ENCODE measurements at regions not wholly inside any gene's neighbourhood (a gene's known extent, or its start where the extent isn't known, plus 50 kb on each side); places are given as distances from the start of the nearest gene placed in this dataset.

GRCh38 chr2:238657132-238658053 is 190.5 kb upstream of the TWIST2 start:
- 33 to 48% methylated on average over 4 to 5 of the region's 12 CpGs for WGBS, 2 donors (ENCODE audit: low coverage in 1 of 2)
- ATAC-seq, result no peak
- peak overlapping the region in 1 of 4 donors; percentile 21 for H3K27ac ChIP-seq

GRCh38 chr2:238658054-238658407 is 189.9 kb upstream of the TWIST2 start:
- no peak for ATAC-seq
- Histone ChIP-seq H3K36me3 (no peaks in the 10 kb centered on the region), H3K4me1 (peaks cover 0 to 23% (median 8%) of the 10 kb centered on the region in 3 donors), H3K27ac (no peak overlapping the region), H3K27me3 (no peaks in the 10 kb centered on the region), H3K4me3 (no peak overlapping the region), H3K9me3 (peaks cover 0 to 7% (median 0%) of the 10 kb centered on the region in 3 donors)
- WGBS, 2 donors (ENCODE audit: low coverage in 1 of 2), result 83% methylated on average over 4 of the region's 7 CpGs; no CpG with 5 or more reads in 1 of the 2 donors
- TF ChIP-seq POLR2AphosphoS5 (IDR thresholded peaks at IDR 0.05) (no peak), EP300 (IDR thresholded peaks at IDR 0.05) (no peak), POLR2A (IDR thresholded peaks at IDR 0.05) (no peak)
- TF ChIP-seq, protein P1, sequence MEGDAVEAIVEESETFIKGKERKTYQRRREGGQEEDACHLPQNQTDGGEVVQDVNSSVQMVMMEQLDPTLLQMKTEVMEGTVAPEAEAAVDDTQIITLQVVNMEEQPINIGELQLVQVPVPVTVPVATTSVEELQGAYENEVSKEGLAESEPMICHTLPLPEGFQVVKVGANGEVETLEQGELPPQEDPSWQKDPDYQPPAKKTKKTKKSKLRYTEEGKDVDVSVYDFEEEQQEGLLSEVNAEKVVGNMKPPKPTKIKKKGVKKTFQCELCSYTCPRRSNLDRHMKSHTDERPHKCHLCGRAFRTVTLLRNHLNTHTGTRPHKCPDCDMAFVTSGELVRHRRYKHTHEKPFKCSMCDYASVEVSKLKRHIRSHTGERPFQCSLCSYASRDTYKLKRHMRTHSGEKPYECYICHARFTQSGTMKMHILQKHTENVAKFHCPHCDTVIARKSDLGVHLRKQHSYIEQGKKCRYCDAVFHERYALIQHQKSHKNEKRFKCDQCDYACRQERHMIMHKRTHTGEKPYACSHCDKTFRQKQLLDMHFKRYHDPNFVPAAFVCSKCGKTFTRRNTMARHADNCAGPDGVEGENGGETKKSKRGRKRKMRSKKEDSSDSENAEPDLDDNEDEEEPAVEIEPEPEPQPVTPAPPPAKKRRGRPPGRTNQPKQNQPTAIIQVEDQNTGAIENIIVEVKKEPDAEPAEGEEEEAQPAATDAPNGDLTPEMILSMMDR (IDR thresholded peaks at IDR 0.05), result no peak

More at GRCh38 chr2:238657132-238658053, 190.5 kb upstream of the TWIST2 start:
- Histone ChIP-seq H3K4me3 (no peak overlapping the region), H3K36me3 (no peaks in the 10 kb centered on the region), H3K9me3 (peaks cover 0 to 7% (median 0%) of the 10 kb centered on the region in 3 donors), H3K27me3 (no peaks in the 10 kb centered on the region), H3K4me1 (peaks cover 0 to 23% (median 8%) of the 10 kb centered on the region in 3 donors)
- TF ChIP-seq, protein P1 (IDR thresholded peaks at IDR 0.05), result no peak
- TF ChIP-seq POLR2AphosphoS5 (IDR thresholded peaks at IDR 0.05), result peak; percentile 18
- no peak for TF ChIP-seq POLR2A (IDR thresholded peaks at IDR 0.05)
- TF ChIP-seq EP300 (IDR thresholded peaks at IDR 0.05), result no peak

GRCh38 chr2:238658820-238659219 is 189.1 kb upstream of the TWIST2 start:
- WGBS, 2 donors (ENCODE audit: low coverage in 1 of 2), result no CpG with 5 or more reads among the region's 3 CpGs
- H3K27ac ChIP-seq, result no peak overlapping the region

DNA sequence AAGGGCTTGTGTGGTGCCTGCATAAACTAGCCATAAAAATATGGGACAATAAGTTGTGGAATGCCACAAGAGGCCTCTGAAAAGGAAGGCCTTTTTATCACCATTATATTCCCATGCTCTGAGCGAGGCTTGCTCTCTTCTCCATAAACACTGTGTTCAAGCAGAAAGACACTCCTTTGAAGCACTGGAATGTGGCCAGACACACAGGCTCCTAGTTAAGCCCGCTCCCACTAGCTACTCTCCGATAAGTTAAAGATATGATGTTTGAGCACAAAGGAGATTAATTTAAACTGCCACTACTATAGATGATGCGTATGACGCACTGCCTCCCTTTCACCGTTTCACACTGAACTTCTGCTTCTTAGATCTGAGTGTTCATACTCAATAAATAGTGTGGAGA is 188.7 kb upstream of the TWIST2 start:
- 55 to 85% methylated on average over 2 to 6 of the region's 6 CpGs for WGBS, 2 donors (ENCODE audit: low coverage in 1 of 2)
- Histone ChIP-seq H3K36me3 (no peaks in the 10 kb centered on the region), H3K4me1 (peaks cover 0 to 23% (median 8%) of the 10 kb centered on the region in 3 donors), H3K4me3 (no peak overlapping the region), H3K9me3 (peaks cover 0 to 11% (median 0%) of the 10 kb centered on the region in 3 donors), H3K27ac (no peak overlapping the region), H3K27me3 (no peaks in the 10 kb centered on the region)
- no peak for ATAC-seq
- TF ChIP-seq, protein P1 (IDR thresholded peaks at IDR 0.05), result no peak
- TF ChIP-seq POLR2AphosphoS5 (IDR thresholded peaks at IDR 0.05), result no peak
- no peak for TF ChIP-seq EP300 (IDR thresholded peaks at IDR 0.05)
- TF ChIP-seq POLR2A (IDR thresholded peaks at IDR 0.05), result no peak

More at GRCh38 chr2:238658820-238659219, 189.1 kb upstream of the TWIST2 start:
- TF ChIP-seq POLR2AphosphoS5 (IDR thresholded peaks at IDR 0.05) (no peak), POLR2A (IDR thresholded peaks at IDR 0.05) (no peak), EP300 (IDR thresholded peaks at IDR 0.05) (no peak)
- TF ChIP-seq, protein P1 (IDR thresholded peaks at IDR 0.05), result no peak
- H3K9me3 ChIP-seq, result peaks cover 0 to 7% (median 0%) of the 10 kb centered on the region in 3 donors
- H3K36me3 ChIP-seq, result no peaks in the 10 kb centered on the region
- no peaks in the 10 kb centered on the region for H3K27me3 ChIP-seq
- no peak for ATAC-seq
- H3K4me1 ChIP-seq, result peaks cover 0 to 23% (median 8%) of the 10 kb centered on the region in 3 donors
- H3K4me3 ChIP-seq, result no peak overlapping the region

Measured in gastroesophageal sphincter (tissue), 4 donors.